ENCODE measurements at regions not wholly inside any gene's neighbourhood (a gene's known extent, or its start where the extent isn't known, plus 50 kb on each side); places are given as distances from the start of the nearest gene placed in this dataset.

GRCh38 chr13:109572389-109572788, 214.0 kb downstream of the IRS2 start:
- no peaks in the 10 kb centered on the region for H3K36me3 ChIP-seq (ENCODE audit: control insufficient read depth, insufficient read depth, low read length)
- no peak for TF ChIP-seq CTCF (IDR thresholded peaks at IDR 0.05; ENCODE audit: insufficient read depth, low read length, poor library complexity, severe bottlenecking)
- no peaks in the 10 kb centered on the region for H3K27me3 ChIP-seq (replicated peaks; ENCODE audit: control insufficient read depth, insufficient read depth, low read length)
- no peak overlapping the region for H3K4me3 ChIP-seq (replicated peaks; ENCODE audit: low read depth, low read length)
- DNase-seq (ENCODE audit: extremely low read depth, insufficient read length), result no peak

GRCh38 chr13:109569958-109570711, 216.2 kb downstream of the IRS2 start:
- Histone ChIP-seq H3K36me3 (ENCODE audit: control insufficient read depth, insufficient read depth, low read length) (no peaks in the 10 kb centered on the region), H3K4me3 (replicated peaks; ENCODE audit: low read depth, low read length) (no peak overlapping the region), H3K27me3 (replicated peaks; ENCODE audit: control insufficient read depth, insufficient read depth, low read length) (no peaks in the 10 kb centered on the region)
- TF ChIP-seq CTCF (IDR thresholded peaks at IDR 0.05; ENCODE audit: insufficient read depth, low read length, poor library complexity, severe bottlenecking), result no peak
- DNase-seq (ENCODE audit: extremely low read depth, insufficient read length), result no peak

GRCh38 chr13:109568339-109568818, 218.0 kb downstream of the IRS2 start:
- H3K36me3 ChIP-seq (ENCODE audit: control insufficient read depth, insufficient read depth, low read length), result no peaks in the 10 kb centered on the region
- no peak overlapping the region for H3K4me3 ChIP-seq (replicated peaks; ENCODE audit: low read depth, low read length)
- H3K27me3 ChIP-seq (replicated peaks; ENCODE audit: control insufficient read depth, insufficient read depth, low read length), result no peaks in the 10 kb centered on the region
- TF ChIP-seq CTCF (IDR thresholded peaks at IDR 0.05; ENCODE audit: insufficient read depth, low read length, poor library complexity, severe bottlenecking), result no peak
- no peak for DNase-seq (ENCODE audit: extremely low read depth, insufficient read length)

GRCh38 chr13:109567315-109567714, 219.1 kb downstream of the IRS2 start:
- no peaks in the 10 kb centered on the region for H3K36me3 ChIP-seq (ENCODE audit: control insufficient read depth, insufficient read depth, low read length)
- DNase-seq (ENCODE audit: extremely low read depth, insufficient read length), result no peak
- TF ChIP-seq CTCF (IDR thresholded peaks at IDR 0.05; ENCODE audit: insufficient read depth, low read length, poor library complexity, severe bottlenecking), result no peak
- no peak overlapping the region for H3K4me3 ChIP-seq (replicated peaks; ENCODE audit: low read depth, low read length)
- H3K27me3 ChIP-seq (replicated peaks; ENCODE audit: control insufficient read depth, insufficient read depth, low read length), result no peaks in the 10 kb centered on the region

GRCh38 chr13:109565877-109566276, 220.5 kb downstream of the IRS2 start:
- no peaks in the 10 kb centered on the region for H3K27me3 ChIP-seq (replicated peaks; ENCODE audit: control insufficient read depth, insufficient read depth, low read length)
- H3K4me3 ChIP-seq (replicated peaks; ENCODE audit: low read depth, low read length), result no peak overlapping the region
- TF ChIP-seq CTCF (IDR thresholded peaks at IDR 0.05; ENCODE audit: insufficient read depth, low read length, poor library complexity, severe bottlenecking), result no peak
- no peak for DNase-seq (ENCODE audit: extremely low read depth, insufficient read length)
- no peaks in the 10 kb centered on the region for H3K36me3 ChIP-seq (ENCODE audit: control insufficient read depth, insufficient read depth, low read length)
